SW 1271 (cell line): ENCODE measurements at regions not wholly inside any gene's neighbourhood (a gene's known extent, or its start where the extent isn't known, plus 50 kb on each side); places are given as distances from the start of the nearest gene placed in this dataset.
"Not testable (repeated sequence)": the region's sequence is repeated elsewhere in the genome, so short reads cannot be mapped to it uniquely, and the experiment has no call there.

Experiments
- DNase-seq, 2 experiments: peaks; one replicate each; lab custom pipeline; 2025; lab: John Stamatoyannopoulos, UW

DNA sequence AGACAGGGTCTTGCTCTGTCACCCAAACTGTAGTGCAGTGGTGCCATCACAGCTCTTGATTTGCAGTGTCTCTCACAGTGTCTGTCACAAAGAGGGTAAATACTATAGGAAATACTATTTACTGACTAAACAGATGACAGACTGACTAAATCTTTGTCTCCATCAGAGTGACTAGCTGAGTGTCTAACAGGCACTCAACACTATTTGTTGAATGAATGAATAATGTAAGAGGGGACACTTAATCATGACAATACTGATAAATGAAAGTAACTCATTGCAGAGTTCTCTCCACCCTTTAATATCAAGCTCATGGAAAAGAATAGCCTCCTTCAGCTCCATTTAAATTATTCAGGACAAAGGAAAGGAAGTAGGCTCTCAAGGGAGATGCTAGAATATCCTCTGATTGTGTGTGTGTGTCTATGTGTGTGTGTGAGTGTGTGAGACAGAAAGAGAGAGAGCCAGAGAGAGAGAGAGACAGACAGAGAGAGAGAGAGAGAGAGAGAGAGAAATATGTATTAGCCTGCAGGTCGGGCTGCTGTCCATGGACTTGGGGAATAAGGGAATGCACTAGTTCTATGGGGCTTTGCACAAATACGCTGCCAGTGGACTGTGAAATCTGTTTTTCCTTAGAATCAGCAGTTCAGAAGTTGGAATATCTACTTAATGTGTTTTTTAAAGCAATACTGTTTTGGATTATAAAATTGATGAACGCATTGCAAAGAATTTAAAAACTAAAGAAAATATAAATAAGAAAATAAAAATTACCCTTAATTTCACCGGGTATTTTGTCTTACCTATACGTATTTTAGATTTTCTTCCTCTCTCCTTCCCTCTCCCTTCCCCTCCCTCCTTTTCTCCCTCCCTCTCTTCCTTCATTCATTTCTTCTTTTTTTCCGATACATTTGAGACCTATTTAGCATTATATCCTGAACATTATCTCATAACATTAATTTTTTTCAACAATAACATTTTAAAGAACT, 132.9 kb upstream of the LRIG1 start:
- DNase-seq = no peak

DNA sequence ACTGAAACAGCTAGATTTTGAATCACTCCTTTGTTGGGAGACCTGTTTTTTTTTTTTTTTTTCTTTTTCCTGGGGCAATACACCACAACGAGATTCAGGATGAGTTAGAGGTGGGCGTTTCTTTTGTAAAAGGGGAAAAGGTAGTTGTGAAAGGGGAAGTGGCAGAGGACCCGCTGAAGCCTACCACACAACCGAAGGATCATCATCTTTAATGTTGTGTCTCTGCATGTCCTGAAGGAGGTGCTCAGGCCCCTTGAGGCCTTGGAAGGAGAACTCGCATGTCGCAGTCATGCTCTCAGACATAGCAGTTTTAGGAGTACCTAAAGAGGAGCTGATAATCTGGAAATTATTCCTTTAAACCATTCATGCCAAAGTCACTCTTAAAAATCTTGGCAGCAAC, 137.9 kb upstream of the LRIG1 start:
- no peak for DNase-seq

DNA sequence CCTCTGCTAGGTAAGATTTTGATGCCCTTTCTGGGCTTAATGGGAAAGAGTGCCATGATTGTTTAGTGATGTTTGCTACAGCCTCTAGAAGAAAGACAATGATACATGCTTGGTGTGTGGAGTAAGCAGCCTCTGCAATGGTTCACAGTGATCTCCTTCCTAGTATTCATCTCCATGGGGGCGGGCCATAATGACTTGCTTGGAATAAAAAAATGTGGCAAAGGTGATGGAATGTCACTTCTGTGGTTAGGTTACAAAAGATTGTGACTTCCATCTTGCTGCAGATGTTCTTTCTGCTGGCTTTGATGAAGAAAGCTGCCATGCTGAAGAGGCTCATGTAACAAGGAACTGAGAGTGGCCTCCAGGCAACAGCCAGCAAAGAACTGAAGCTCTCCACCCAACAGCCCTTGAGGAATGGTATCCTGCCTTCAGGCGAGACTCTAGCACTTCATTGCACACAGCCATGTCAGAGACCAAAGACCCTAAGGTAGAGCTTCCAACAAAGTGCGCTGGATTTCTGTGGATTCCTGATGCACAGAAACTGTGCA, 139.1 kb upstream of the LRIG1 start:
- DNase-seq = no peak

DNA sequence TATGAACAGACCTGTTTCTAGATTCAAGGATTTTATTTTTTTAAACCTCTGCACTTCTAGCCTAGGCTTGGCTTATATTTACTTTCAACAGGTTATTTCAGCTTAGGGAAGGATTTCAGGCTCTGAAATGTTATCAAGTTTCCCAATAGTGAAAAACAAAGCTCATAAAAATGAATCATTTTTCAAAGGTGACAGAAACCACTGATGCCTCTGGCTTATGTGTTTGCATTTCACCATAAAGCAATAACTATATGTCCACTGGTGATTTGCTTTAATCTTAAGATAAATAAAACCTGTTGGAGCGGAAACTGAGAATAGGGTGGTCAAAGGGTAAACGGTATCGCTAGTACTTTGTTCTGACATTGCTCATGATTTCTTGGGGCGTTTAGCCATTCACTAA, 141.2 kb upstream of the LRIG1 start:
- DNase-seq = no peak

DNA sequence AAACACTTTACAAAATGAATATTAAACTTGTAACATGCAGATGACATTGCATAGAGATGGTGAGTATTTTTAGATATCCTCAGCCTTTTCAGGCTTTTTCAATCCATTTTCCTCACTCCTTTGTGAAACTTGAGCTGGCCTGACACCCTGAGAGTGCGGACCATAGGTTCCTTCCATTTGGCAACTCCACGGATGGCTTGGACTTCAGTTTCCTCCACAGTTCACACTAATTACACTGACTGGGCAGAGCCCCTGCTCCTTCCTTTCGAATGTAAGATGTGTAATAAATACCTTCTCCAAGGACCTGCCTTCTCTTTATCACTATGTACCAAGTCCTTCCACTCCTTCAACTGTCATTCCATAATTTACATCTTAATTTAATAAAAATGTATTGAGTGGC, 141.7 kb upstream of the LRIG1 start:
- DNase-seq = no peak

DNA sequence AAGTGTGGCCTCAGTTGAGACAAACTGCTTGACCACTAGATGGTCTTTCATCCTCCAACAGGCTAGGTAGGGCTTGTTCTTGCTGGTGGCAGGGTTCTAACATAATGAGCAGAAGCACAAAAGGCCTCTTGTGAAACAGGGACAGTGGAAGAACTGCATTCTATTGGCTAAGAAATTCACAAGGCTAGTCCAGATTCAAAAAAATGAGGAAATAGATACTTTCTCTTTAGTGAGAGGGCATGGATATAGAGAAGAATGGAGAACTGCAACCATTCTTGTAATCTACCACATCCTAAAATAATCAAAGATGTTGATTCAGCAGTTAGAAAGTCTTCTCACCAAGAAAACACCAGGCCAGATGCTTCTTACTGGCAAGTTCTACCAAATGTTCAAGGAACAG, 143.7 kb upstream of the LRIG1 start:
- no peak for DNase-seq

DNA sequence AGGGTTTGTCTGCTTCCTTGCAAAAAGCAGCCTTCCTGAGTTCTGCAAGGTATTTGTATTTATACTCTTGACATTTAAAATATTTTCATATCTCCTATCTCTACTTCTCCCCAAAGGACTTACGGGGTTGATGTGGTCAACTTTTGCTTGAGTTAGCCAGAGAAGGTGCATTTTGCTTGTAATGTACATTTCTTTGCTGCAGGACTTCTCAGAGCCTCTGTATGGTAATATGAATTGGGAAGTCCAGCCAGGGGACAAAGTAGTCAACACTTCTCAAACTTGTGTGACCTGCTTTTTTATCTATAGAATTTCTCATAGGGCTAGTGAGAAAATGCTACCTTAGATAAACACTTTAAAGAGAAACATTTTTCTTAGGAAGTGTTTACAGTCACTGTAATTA, 148.2 kb upstream of the LRIG1 start:
- DNase-seq = no peak

DNA sequence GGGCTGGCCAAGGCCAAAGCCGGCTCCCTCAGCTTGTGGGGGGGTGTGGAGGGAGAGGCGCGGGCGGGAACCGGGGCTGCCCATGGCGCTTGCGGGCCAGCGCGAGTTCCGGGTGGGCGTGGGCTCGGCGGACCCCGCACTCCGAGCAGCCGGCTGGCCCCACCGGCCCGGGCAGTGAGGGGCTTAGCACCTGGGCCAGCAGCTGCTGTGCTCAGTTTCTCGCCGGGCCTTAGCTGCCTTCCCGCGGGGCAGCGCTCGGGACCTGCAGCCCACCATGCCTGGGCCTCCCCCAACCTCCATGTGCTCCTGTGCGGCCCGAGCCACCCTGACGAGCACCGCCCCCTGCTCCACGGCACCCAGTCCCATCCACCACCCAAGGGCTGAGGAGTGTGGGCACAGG, 150.7 kb upstream of the LRIG1 start:
- not testable (repeated sequence) for DNase-seq

DNA sequence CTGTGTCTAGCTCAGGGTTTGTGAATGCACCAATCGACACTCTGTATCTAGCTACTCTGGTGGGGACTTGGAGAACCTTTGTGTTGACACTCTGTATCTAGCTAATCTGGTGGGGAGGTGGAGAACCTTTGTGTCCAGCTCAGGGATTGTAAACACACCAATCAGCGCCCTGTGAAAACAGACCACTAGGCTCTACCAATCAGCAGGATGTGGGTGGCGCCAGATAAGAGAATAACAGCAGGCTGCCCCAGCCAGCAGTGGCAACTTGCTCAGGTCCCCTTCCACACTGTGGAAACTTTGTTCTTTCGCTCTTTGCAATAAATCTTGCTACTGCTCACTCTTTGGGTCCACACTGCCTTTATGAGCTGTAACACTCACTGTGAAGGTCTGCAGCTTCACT, 151.3 kb upstream of the LRIG1 start:
- DNase-seq = not testable (repeated sequence)

DNA sequence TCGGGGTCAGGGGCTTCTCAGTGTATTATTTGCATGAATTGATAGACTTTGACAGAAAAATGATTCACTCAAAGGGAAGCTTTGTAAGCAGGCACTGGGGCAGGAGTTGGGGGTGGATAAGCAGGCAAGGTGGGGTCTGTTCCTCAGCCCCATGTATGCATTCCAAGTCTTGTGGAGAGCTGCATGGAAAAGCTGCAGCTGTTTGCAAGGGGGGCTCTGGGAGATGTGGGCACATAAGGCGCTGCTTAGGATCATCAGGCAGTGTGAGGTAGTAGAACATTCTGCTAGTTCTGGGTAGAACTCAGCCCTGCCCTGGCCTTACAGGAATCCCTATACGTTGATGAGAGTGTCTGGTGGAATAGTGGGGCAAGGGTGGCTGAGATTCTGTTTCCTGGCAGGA, 154.2 kb upstream of the LRIG1 start:
- no peak for DNase-seq

DNA sequence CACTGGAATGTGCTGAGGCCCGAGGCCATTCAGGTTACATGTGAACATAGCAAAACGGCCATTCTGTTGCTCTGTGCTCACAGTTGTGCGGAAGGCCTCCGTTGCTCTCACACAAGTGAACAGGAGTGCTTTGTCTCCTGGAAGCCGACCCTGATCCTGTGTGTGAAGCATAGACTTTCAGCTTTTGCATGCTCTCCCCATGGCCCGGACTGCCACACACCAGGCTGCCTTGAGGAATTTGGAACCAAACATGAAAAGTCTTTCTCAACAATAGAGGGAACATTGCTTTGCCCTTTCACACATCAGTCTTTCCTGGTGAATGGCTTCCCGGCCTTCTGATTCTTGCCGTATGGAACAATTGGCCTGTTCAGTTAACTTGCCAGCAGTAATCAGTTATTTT, 154.8 kb upstream of the LRIG1 start:
- no peak for DNase-seq

DNA sequence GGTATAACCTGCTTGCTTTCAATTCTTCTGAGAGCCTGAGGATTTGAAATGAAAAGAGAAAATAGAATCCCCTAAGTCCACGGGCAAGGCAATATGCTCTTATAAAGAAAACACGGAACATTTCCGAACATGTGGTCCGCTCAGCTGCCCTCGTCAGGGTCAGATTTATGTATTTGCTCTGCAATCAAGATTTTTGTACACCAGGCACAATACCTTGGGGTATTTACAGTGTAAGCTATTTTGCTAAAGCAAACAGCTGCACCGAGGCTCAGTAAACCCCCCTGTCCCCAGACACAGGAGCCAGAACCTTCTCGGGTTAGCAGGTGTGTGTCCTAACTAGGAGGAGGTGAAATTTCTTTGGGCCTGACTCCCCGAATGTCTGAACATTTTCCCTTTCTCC, 155.8 kb upstream of the LRIG1 start:
- no peak for DNase-seq

DNA sequence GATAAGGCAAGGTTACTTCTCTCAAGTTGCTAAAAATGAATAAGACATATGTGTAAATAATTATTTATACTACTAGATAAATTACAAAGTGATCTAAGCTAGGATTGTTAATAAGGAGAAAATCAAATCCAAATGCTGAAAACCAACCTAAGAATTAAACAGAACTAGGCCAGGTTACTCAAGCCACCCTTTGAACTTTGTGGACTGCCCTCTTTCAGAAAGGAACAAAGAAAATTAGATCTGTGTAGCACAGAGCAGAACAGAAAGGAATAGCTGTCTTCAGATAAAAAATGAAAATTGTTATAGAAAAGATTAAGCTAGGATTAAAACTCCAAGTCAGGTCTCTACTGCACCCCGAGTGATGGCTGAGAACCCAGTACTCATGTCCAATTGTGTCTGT, 158.2 kb upstream of the LRIG1 start:
- DNase-seq = no peak

DNA sequence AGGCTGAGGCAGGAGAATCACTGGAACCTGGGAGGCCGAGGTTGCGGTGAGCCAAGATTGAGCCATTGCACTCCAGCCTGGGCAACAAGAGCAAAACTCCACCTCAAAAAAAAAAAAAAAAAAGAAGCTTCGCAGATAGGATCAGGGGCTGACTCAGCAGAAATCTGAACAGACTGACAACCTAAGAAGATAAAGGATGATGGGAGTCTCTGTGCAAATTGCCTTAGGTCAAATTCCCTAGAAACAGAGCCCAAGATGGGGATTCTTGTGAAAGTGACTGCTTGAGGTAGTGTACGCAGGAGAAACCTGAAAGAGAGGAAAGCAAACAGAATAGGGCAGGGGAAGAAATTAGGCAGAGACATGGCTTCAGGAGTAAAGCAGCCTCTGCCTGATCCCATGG, 160.8 kb upstream of the LRIG1 start:
- no peak for DNase-seq

DNA sequence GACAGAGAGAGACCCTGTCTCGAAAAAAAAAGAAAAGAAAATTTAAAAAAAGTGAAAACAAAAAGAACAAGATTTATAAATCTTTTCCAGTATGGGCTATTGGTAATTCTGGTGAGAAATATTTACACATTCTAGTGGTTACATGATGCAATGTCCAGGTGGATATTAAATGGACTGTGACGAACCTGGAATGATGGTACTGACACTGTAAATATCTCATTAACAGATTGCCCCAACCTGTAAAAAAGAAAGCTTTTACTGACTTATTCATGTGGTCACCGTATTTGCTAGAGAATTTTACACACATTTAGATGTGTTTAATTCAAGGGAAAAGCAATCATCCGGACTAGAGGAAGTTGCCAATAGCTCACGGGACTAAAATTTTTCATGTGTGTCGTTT, 162.1 kb upstream of the LRIG1 start:
- DNase-seq = no peak

DNA sequence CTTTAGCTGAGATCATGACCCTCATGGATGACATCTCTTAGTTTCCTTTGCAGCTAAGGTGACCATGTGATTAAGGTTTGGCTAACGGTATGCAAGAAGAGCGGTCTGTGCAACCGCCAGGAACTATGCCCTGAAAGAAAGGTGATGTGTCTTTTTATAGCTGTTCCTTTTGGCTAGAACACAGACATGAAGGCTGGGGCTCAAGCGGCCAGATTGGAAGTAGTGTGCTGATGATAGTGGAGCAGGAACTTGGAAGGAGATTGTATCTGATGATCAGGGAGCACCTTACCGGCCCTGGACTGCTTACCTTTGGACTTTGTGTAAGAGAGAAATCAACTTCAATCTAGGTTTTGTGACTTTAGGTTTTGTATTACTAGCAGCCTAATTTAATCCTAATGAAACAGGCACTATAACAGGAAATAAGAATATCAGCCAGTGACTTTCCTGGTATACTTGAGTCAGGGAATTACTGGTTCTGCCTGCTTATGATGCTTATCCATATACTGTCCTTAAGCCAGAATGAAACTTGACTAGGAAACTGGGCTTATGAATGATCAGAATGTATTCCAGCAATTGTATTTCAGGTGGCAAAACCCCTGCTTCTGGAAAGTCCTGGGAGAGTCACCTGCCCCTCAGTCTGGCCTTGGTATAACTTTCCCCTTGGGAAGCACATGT, 164.3 kb upstream of the LRIG1 start:
- no peak for DNase-seq

DNA sequence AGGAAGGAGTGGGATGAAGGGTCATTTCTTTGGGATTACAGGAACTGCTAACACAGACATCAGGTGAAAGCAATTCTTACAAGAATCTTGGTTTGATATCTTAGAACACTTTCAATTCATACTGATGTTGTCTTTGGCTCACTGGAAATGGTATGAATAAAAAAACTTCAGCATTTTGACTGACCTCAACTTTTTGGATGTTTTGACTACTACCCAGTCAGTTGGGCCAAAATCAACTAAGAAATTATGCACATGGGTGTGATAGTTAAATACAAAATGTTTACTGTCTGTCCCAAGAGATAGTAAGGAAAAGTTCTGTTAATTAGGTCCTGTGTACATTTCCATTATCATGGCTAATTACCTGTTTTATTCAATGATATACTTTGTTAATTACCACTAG, 165.5 kb upstream of the LRIG1 start:
- no peak for DNase-seq

DNA sequence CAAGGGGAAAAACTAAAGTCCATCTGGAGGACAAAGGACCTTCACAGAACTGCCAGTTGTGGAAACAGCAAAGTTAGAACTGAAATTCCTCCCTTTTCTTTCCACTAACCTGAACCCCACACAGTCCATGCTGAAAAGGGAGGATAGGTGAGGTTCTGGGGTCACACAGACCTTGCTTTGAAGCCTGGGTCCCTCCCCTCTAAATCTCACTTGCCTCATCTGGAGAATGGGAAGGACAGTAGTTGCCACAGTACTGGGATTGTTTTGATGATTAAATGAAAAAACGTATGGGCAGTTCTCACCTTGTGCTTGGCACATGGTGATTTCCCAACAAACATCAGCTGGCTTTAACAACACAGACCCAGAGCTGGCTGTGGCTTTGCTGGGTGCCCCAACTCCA, 166.4 kb upstream of the LRIG1 start:
- DNase-seq = no peak

DNA sequence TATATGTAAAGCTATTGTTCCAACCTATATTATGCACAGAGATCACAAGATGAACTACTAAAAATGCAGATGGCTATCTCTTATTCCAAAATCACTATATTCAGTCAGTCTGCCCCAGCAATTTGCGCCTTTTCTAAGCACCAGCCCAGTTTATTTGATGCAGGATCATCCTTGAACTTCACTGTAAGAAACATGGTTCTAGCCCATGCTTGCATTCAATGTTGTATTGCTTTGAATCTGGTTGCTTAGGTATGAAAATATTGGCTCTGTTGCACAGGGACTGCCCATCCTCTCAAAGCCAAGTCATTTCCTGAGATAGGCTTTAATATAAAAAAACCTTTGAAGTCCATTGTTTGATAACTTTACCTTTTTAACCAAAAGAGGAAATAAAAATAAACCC, 170.5 kb upstream of the LRIG1 start:
- DNase-seq = no peak

DNA sequence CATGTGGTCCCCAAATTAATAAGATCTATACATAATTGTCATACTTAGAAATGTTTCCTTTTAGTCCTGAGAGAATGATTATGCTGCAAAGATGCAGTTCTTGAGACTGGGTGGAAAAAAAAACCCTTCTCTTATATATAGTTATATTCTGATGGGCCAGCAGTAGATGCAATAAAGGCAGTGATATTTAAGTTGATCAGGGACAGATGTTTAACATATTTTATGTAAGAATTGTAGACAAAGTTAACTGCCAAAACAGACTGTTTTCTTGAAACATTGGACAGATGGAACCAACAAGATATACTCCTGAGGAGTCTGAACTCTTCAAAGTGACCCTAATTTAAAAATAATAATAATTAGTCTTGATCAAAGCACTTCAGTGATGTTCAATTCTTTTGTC, 172.0 kb upstream of the LRIG1 start:
- DNase-seq = no peak

DNA sequence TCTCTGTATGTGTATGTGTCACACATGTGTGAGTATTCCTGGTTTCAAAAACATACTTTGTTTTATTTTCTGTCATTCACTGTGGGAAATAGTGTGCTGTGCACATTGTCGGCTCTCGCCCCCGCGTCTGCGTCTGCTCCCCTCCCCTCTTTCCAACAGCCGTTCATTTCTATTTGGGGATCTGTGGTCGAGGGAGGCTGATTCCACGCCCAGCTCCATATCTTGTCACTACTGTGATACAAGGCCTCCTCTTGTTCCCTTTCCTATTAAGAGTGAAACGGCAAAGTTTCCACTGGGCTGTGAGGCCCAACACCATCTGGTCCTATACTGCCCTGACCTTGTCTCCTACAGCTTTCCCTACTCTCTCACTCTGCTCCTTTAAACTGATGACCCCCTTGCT, 172.5 kb upstream of the LRIG1 start:
- no peak for DNase-seq

DNA sequence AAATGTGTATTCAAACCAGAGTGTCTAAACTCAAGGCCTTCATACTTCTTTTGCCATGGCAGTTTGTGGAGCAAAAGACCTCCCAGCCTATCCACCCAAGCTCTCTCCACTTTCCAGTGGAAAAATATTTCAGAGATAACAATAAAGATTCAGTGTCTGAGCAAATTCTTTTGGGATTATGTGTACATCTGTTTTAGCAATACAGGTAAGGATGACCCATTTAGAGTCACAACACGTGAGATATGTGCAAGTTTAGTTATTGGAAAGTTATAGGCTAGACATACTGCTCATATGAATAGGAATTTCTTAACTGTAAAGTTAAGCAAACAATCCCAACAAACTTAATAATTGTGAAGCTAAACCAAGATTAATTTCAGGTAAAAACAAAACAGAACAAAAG, 174.5 kb upstream of the LRIG1 start:
- DNase-seq = no peak

DNA sequence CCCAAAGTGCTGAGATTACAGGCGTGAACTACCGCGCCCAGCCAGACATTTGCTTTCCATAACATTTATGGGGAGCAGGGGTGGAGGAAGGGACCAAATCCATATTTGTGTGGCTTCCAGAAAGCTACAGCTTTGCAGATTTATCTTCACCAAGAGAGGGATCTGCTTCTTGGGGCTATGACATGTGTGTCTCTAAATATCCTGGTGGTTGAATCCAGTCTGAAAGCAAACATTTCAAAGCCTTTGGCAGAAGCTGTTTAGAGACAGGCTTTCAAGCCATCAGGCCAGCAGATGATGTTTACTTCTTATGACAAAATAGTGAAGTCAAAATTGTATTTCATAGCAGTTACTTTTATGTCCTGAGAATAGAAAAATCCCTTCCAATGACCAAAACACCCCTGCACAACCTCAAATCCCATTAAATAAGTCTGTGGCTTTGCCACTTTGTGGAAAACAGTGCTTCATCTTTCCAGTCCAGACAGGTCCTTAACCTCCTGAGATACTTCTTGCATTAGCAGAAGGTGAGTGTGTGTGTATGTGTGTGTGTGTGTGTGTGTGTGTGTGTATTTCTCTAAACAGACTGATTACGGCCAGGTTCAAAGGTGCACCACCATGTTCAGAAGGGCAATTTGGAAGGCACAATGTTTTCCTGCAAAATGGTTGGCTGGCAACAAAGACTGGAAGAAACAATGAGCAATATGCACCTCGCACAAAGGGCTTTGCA, 191.4 kb upstream of the LRIG1 start:
- DNase-seq = no peak
